AG10803 (cell line): ENCODE measurements at regions not wholly inside any gene's neighbourhood (a gene's known extent, or its start where the extent isn't known, plus 50 kb on each side); places are given as distances from the start of the nearest gene placed in this dataset.

Source experiments
- DNase-seq: peaks from one replicate; pipeline ENCODE4 v3.0.0; 2010; ENCODE audit warnings: low read depth
- H3K4me3 ChIP-seq: 2 replicates; pipeline ENCODE4 v1.5.1; 2011; ENCODE audit warnings: mild to moderate bottlenecking, low read length, control low read depth
- CTCF ChIP-seq: conservative IDR thresholded peaks from 2 replicates; pipeline ENCODE4 v1.5.1; 2011; ENCODE audit warnings: mild to moderate bottlenecking, low read length, control low read depth, inconsistent platforms

DNA sequence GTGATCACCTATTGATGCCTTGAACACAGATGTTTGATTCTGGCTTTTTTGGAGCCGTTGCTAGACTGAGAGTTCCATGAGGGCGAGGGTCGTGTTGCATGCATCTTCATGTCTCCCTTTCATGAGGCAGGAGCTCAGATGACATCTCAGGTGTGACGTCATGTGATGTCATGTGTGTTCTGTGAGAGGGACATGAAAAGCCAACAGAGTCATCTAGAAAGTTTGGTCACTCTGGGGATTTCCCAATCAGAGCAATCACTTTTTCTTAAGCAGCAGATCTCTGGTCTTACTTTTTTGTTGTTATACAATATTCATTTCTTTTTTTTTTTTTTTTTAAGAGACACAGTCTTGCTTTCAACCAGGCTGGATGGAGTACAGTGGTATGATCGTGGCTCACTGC lies 411.8 kb downstream of the PREX1 start:
- no peak overlapping the region for H3K4me3 ChIP-seq
- TF ChIP-seq CTCF, result no peak
- DNase-seq, result no peak

- no peak overlapping the region for H3K4me3 ChIP-seq
- DNase-seq, result no peak
- no peak for TF ChIP-seq CTCF
These were observed 413.0 kb downstream of the PREX1 start for GRCh38 chr20:48414786-48415185.

DNA sequence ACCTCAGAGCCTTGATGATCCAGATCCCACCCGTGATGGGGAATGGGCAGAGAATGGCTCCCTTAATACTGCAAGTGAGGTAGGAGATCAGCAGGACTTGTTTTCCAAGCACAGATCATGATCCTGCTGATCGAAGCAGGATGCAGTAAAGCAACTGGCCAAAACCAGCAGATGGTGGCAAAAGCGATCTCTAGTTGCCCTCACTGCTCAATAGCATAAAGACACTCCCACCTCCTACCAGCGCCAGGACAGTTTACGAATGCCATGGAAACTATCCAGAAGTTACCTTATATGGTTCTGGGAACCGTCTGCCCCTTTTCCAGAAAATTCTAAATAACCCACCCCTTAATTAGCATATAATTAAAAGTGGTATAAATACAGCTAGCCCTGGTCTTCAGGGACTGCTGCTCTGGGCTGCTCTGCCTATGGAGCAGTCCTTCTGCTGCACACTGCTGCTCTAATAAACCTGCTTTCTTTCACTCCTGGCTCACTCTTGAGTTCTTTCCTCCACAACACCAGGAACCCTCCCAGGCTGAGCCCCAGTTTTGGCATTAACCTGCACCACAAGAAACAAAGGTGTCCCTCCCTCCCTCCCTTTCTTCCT lies 415.8 kb downstream of the PREX1 start:
- no peak for DNase-seq
- no peak for TF ChIP-seq CTCF
- H3K4me3 ChIP-seq, result no peak overlapping the region

DNA sequence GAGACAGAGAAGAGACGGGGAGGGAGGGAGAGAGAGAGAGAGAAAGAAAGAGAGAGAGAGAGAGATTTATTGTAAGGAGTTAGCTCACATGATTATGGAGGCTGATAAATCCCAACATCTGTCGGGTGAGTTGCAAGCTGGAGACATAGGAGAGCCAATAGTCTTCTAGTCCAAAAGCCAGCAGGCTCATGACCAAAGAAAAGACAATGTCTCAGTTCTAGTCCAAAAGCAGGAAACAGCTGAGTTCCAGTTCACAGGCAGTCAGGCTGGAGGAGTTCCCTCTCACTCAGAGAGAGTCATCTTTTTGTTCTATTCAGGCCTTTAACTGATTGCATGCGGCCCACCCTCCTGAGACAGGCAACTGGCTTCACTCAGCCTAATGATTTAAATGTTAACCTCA lies 416.6 kb downstream of the PREX1 start:
- H3K4me3 ChIP-seq, result no peak overlapping the region
- TF ChIP-seq CTCF, result no peak
- no peak for DNase-seq

- DNase-seq, result no peak
- no peak overlapping the region for H3K4me3 ChIP-seq
- TF ChIP-seq CTCF, result no peak
These were observed 418.7 kb downstream of the PREX1 start for GRCh38 chr20:48409055-48409615.

DNA sequence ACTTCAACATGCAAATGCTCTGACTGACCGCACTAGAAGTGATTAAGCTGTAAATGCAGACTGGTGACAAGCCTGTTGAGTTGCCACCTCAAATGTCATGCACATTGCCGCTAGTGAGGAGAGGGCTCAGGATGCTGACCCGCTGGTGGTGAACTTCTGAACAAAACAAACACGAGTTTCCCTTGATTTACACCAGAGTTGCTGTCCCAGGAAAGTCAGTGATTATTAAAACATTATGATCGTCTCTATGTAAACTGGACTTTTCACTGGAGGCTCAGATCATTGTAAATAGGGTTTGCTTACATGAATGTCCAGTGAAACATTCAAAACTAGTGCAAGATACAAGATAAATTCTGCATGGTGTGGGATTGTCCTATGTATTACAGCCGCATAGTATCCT lies 420.1 kb downstream of the PREX1 start:
- no peak for TF ChIP-seq CTCF
- DNase-seq, result no peak

DNA sequence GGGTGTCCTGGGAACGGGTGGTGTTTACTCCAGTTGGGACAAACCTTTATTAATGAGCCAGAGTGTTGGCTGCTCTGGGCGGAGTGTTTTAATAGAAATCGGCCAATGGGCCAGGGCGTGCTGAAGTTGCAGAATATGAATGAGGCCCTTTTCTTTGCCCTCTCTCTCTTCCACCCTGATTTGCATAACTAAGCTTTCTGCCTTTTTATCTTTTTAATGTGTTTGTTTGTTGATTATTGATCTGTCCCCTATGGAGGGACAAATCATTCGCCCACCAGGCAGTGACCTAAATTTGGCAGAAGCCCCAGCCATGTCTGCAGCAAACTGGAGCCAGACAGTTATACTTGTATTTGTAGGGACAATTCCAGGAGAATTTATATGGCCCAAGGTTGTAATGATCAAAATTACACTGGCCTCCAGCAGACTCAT lies 420.9 kb downstream of the PREX1 start:
- H3K4me3 ChIP-seq, result no peak overlapping the region
- DNase-seq, result no peak
- TF ChIP-seq CTCF, result no peak

More for the DNA sequence above, 420.1 kb downstream of the PREX1 start:
- no peak overlapping the region for H3K4me3 ChIP-seq
